AG04450 (cell line): ENCODE measurements at regions not wholly inside any gene's neighbourhood (a gene's known extent, or its start where the extent isn't known, plus 50 kb on each side); places are given as distances from the start of the nearest gene placed in this dataset.

Experiments
- CTCF ChIA-PET: fragments of 300-600, 350-600 bp; formaldehyde crosslinking; extraction: SDS; loops from one replicate; lab custom pipeline; 2022; ENCODE audit warnings: antibody characterized with exemption, inconsistent platforms; lab: Charles Lee
- POLR2A ChIA-PET: fragments of 350-600 bp; formaldehyde crosslinking; extraction: SDS; loops from one replicate; lab custom pipeline; 2021; ENCODE audit warnings: antibody characterized with exemption, inconsistent platforms; lab: Yijun Ruan, JAX
- DNase-seq: peaks from one replicate; pipeline ENCODE4 v3.0.0-alpha.2; 2011; ENCODE audit warnings: low read depth, low spot score
- H3K27ac ChIP-seq: one replicate; pipeline ENCODE4 v1.5.1; 2012; ENCODE audit warnings: low read depth, low read length, control low read depth
- H3K27me3 ChIP-seq: one replicate; pipeline ENCODE4 v1.6.0; 2012; ENCODE audit warnings: low read length; ENCODE audit not compliant: control insufficient read depth, insufficient read depth
- H3K4me3 ChIP-seq: 2 replicates; pipeline ENCODE4 v1.5.1; 2011; ENCODE audit warnings: mild to moderate bottlenecking, low read depth, low read length, control low read depth
- H3K9me3 ChIP-seq: 2 replicates; pipeline ENCODE4 v1.5.1; 2012; ENCODE audit warnings: low read length; ENCODE audit not compliant: control insufficient read depth, insufficient read depth
- CTCF ChIP-seq: IDR thresholded peaks from 2 replicates; pipeline ENCODE4 v1.5.1; 2011; ENCODE audit warnings: low read depth, low read length, control low read depth, inconsistent platforms

DNA sequence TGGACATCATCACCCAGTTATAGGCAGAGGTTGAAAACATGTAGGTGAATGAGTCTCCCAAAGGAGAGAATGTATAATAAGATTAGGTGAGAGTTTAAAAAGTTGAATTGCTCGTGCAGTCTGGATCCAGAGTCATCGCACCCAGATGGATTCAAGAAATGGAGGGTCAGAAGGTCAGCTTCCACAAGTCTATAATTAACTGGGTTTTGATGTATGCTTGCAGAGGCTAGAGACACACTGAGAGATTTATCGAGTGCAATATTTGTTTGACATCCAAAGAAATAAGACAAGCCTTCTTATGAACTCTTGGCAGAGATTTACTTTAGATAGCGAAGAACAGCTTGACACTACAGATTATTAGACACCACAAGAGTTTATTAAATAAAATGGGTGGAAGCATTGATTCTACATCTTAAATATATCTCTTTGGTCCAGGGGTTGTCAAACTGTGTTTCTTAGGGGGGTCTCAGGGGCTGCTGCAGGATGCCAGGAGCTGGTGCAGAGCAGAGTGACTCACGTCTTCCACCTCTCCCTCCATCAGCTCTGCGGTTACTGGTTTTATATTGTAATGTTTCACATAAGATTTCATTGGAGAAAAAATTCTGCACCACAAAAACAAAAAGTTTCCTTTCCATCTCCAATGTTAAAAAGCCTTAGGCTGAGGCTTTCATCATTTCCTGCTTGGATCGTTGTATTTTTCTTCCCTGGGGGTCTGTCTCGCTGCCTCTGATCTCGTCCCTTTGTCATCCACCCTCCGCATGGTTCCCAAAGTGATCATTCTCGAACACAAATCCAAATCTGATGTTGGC, 176.2 kb upstream of the AHI1 start:
- H3K9me3 ChIP-seq, result peaks cover 6% of the 10 kb centered on the region; the same call in 1 of the 2 replicates
- CTCF ChIA-PET, result interaction anchor here (2.2 kb wide), 1 partner anchor 553 kb away, joined by 6 read pairs; no protein-coding TSS in a partner anchor
- POLR2A ChIA-PET, result interaction anchor here (0.5 kb wide), 1 partner anchor 153 kb away, joined by 3 read pairs; no protein-coding TSS in a partner anchor
- peak overlapping the region; percentile 79 for H3K27ac ChIP-seq
- no peak overlapping the region for H3K4me3 ChIP-seq
- no peak for TF ChIP-seq CTCF
- no peaks in the 10 kb centered on the region for H3K27me3 ChIP-seq
- DNase-seq, result no peak

DNA sequence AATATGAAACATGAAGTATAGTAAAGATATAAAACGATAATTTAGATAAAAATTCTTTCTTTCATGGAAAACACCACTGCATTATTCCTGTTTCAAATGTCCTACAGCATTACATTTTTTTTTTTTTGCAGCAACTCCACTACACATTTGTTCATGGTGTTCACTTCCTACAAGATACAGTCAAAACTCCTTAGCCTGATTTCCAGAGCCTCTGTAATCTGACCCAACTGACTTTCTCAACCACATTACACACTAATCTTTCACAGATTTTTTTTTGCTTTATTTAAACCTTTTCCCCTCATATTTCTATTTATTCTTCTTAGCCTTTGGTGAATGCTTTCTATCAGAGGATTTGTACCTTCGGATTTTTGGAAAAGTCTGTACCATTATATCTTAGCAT, 176.5 kb upstream of the PDE7B start:
- no peak overlapping the region for H3K27ac ChIP-seq
- peaks cover 6% of the 10 kb centered on the region; the same call in 1 of the 2 replicates for H3K9me3 ChIP-seq
- CTCF ChIA-PET, result interaction anchor here (2.2 kb wide), 1 partner anchor 551 kb away, joined by 6 read pairs; no protein-coding TSS in a partner anchor
- no peaks in the 10 kb centered on the region for H3K27me3 ChIP-seq
- no peak overlapping the region for H3K4me3 ChIP-seq
- TF ChIP-seq CTCF, result no peak
- no peak for DNase-seq
- POLR2A ChIA-PET, result no interaction called here

DNA sequence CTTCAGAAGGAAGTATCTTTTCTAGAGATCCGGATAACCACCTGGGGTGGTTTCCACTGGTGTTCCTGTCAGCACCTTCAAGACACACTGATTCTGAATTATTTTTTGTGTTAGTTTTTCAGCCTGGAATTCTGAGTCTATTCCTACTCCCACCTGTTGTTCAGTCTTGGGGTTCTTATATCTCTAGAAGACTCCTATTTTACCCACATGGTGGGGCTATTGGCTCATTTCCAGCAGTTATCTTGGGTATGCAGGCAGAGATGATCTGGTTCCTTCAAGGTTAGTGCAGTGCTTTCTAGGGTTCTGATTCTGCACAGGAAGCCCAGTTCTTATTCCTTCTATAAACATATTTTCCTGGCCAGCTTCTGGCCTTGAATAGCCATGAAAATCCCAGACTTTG, 175.6 kb upstream of the PDE7B start:
- peak; percentile 15; the same call in 1 of the 2 replicates for TF ChIP-seq CTCF
- Histone ChIP-seq H3K9me3 (peaks cover 6% of the 10 kb centered on the region; the same call in 1 of the 2 replicates), H3K4me3 (no peak overlapping the region), H3K27ac (no peak overlapping the region), H3K27me3 (no peaks in the 10 kb centered on the region)
- no peak for DNase-seq
- ChIA-PET CTCF (interaction anchor here (1.9 kb wide), 1 partner anchor 550 kb away, joined by 10 read pairs; no protein-coding TSS in a partner anchor), POLR2A (no interaction called here)

GRCh38 chr6:135680964-135681913, 170.3 kb upstream of the PDE7B start:
- ChIA-PET CTCF (interaction anchor here (0.6 kb wide), 1 partner anchor 554 kb away, joined by 3 read pairs; no protein-coding TSS in a partner anchor), POLR2A (interaction anchor here (0.7 kb wide), 1 partner anchor 202 kb away, joined by 6 read pairs; no protein-coding TSS in a partner anchor)
- DNase-seq, result no peak
- Histone ChIP-seq H3K9me3 (no peaks in the 10 kb centered on the region), H3K4me3 (no peak overlapping the region), H3K27me3 (no peaks in the 10 kb centered on the region), H3K27ac (no peak overlapping the region)
- TF ChIP-seq CTCF, result no peak
